Neural cell (in vitro differentiated cells): ENCODE measurements at regions not wholly inside any gene's neighbourhood (a gene's known extent, or its start where the extent isn't known, plus 50 kb on each side); places are given as distances from the start of the nearest gene placed in this dataset.

Experiments used
- H2AFZ ChIP-seq: fragments of 200-600, 300-800 bp; sonication (generic), shearing (Covaris generic); 2 replicates; pipeline ENCODE4 v1.6.0; 2014; ENCODE audit warnings: low read depth, mild to moderate bottlenecking, antibody characterized with exemption, low read length, moderate library complexity
- H3F3A ChIP-seq: fragments of 200-600 bp; shearing (Covaris generic); 2 replicates; pipeline ENCODE4 v1.6.1; 2016; ENCODE audit warnings: mild to moderate bottlenecking, moderate library complexity, mixed read lengths, antibody characterized with exemption, low read length; ENCODE audit not compliant: insufficient read depth, poor library complexity, severe bottlenecking
- H3K27ac ChIP-seq: fragments of 200-600, 300-800 bp; sonication (generic), shearing (Covaris generic); 2 replicates; pipeline ENCODE4 v1.5.1; 2014; ENCODE audit warnings: mild to moderate bottlenecking, low read length, moderate library complexity
- H3K27me3 ChIP-seq: fragments of 300-800, 200-600 bp; sonication (generic), shearing (Covaris generic); 2 replicates; pipeline ENCODE4 v1.6.0; 2014; ENCODE audit warnings: mild to moderate bottlenecking, low read depth, low read length, moderate library complexity; ENCODE audit not compliant: insufficient read depth
- H3K36me3 ChIP-seq: fragments of 300-800, 200-600 bp; sonication (generic), shearing (Covaris generic); 2 replicates; pipeline ENCODE4 v1.5.1; 2014; ENCODE audit warnings: mild to moderate bottlenecking, antibody characterized with exemption, low read length, moderate library complexity; ENCODE audit not compliant: insufficient read depth
- H3K4me2 ChIP-seq: fragments of 300-800, 200-600 bp; sonication (generic), shearing (Covaris generic); 2 replicates; pipeline ENCODE4 v1.6.0; 2014; ENCODE audit warnings: mild to moderate bottlenecking, low read length
- H3K4me3 ChIP-seq: fragments of 300-800, 200-600 bp; sonication (generic), shearing (Covaris generic); 2 replicates; pipeline ENCODE4 v1.5.1; 2014; ENCODE audit warnings: mild to moderate bottlenecking, low read length, moderate library complexity
- H3K79me2 ChIP-seq: fragments of 200-600 bp; shearing (Covaris generic); replicated peaks from 2 replicates; pipeline ENCODE4 v1.6.0; 2014; ENCODE audit warnings: mild to moderate bottlenecking, low read length, moderate library complexity; ENCODE audit not compliant: insufficient read depth
- H3K9ac ChIP-seq: fragments of 300-800, 200-600 bp; sonication (generic), shearing (Covaris generic); 2 replicates; pipeline ENCODE4 v1.6.1; 2016; ENCODE audit warnings: mild to moderate bottlenecking, low read length, mixed read lengths
- H3K9me2 ChIP-seq: fragments of 200-600 bp; shearing (Covaris generic); 2 replicates; pipeline ENCODE4 v1.6.1; 2016; ENCODE audit warnings: mild to moderate bottlenecking, low read length, mixed read lengths; ENCODE audit not compliant: insufficient read depth
- H3K9me3 ChIP-seq: fragments of 200-600, 300-800 bp; sonication (generic), shearing (Covaris generic); 2 replicates; pipeline ENCODE4 v1.6.1; 2016; ENCODE audit warnings: mild to moderate bottlenecking, mixed run types, low read length, moderate library complexity, mixed read lengths
- H4K20me1 ChIP-seq: fragments of 200-600 bp; shearing (Covaris generic); 2 replicates; pipeline ENCODE4 v1.6.1; 2016; ENCODE audit warnings: mild to moderate bottlenecking, mixed run types; ENCODE audit not compliant: insufficient read depth
- CTCF ChIP-seq: fragments of 450-650 bp; IDR thresholded peaks from 2 replicates; pipeline ENCODE4 v1.5.1; 2014; ENCODE audit warnings: antibody characterized with exemption, mild to moderate bottlenecking, moderate library complexity; ENCODE audit not compliant: poor library complexity, severe bottlenecking
- EP300 ChIP-seq: fragments of 450-650 bp; conservative IDR thresholded peaks from 2 replicates; pipeline ENCODE4 v1.6.1; 2014; ENCODE audit warnings: antibody characterized with exemption, mild to moderate bottlenecking, moderate library complexity; ENCODE audit not compliant: poor library complexity, severe bottlenecking
- EZH2 ChIP-seq: fragments of 200-600, 300-800 bp; shearing (Covaris generic), sonication (generic); IDR thresholded peaks from 2 replicates; pipeline ENCODE4 v1.6.1; 2014; ENCODE audit warnings: antibody characterized with exemption, low read length, borderline replicate concordance, mild to moderate bottlenecking; ENCODE audit not compliant: insufficient read depth, poor library complexity, severe bottlenecking
- MXI1 ChIP-seq: fragments of 450-650 bp; conservative IDR thresholded peaks from 2 replicates; pipeline ENCODE4 v1.6.1; 2014; ENCODE audit warnings: antibody characterized with exemption, mild to moderate bottlenecking; ENCODE audit not compliant: poor library complexity, severe bottlenecking
- POLR2AphosphoS5 ChIP-seq: IDR thresholded peaks from 2 replicates; pipeline ENCODE4 v1.6.1; 2012
- RAD21 ChIP-seq: fragments of 450-650 bp; conservative IDR thresholded peaks from 2 replicates; pipeline ENCODE4 v1.6.1; 2014; ENCODE audit warnings: antibody characterized with exemption, mild to moderate bottlenecking, moderate library complexity
- REST ChIP-seq: IDR thresholded peaks from 2 replicates; pipeline ENCODE4 v1.6.1; 2012; ENCODE audit warnings: borderline replicate concordance
- SMC3 ChIP-seq: fragments of 450-650 bp; conservative IDR thresholded peaks from 2 replicates; pipeline ENCODE4 v1.6.1; 2014; ENCODE audit warnings: antibody characterized with exemption, mild to moderate bottlenecking, moderate library complexity; ENCODE audit not compliant: poor library complexity
- TAF1 ChIP-seq: IDR thresholded peaks from 2 replicates; pipeline ENCODE4 v1.6.1; 2012; ENCODE audit warnings: low read depth

DNA sequence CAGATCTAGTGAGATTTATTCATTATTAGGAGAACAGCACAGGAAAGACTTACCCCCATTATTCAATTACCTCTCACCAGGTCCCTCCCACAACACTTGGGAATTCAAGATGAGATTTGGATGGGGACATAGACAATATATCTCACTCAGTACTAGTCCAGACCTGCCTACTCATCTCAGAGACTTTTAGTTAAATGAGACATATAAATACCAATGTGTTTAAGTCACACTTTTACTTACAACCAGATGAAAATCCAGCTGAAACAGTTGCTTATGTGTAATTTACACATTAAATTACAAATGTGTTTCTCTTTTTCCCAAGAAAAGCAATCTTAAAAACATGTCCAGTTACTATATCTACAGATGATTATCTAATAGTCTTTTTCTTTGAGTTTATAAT, 1145.6 kb downstream of the KCNT2 start:
- H3K4me2 ChIP-seq, result no peak overlapping the region
- H2AFZ ChIP-seq, result no peak overlapping the region
- no peaks in the 10 kb centered on the region for H3F3A ChIP-seq
- no peak overlapping the region for H3K9ac ChIP-seq
- no peaks in the 10 kb centered on the region for H4K20me1 ChIP-seq
- H3K9me3 ChIP-seq, result no peaks in the 10 kb centered on the region
- no peaks in the 10 kb centered on the region for H3K27me3 ChIP-seq
- H3K27ac ChIP-seq, result no peak overlapping the region
- TF ChIP-seq RAD21 (no peak), SMC3 (no peak), REST (no peak), EP300 (no peak)
- no peaks in the 10 kb centered on the region for H3K9me2 ChIP-seq
- no peak overlapping the region for H3K4me3 ChIP-seq
- H3K36me3 ChIP-seq, result no peaks in the 10 kb centered on the region
- no peaks in the 10 kb centered on the region for H3K79me2 ChIP-seq

- H3K9me2 ChIP-seq, result no peaks in the 10 kb centered on the region
- TF ChIP-seq REST, result no peak
- no peak for TF ChIP-seq CTCF
- TF ChIP-seq RAD21, result no peak
- no peak for TF ChIP-seq TAF1
- TF ChIP-seq SMC3, result no peak
- no peak for TF ChIP-seq EP300
- TF ChIP-seq POLR2AphosphoS5, result no peak
- TF ChIP-seq EZH2, result no peak
- TF ChIP-seq MXI1, result no peak
- no peaks in the 10 kb centered on the region for H3K79me2 ChIP-seq
- no peaks in the 10 kb centered on the region for H3K36me3 ChIP-seq
- H3K4me3 ChIP-seq, result no peak overlapping the region
- H3K9ac ChIP-seq, result no peak overlapping the region
- H3F3A ChIP-seq, result no peaks in the 10 kb centered on the region
- no peaks in the 10 kb centered on the region for H3K27me3 ChIP-seq
- H3K9me3 ChIP-seq, result no peaks in the 10 kb centered on the region
- H3K4me2 ChIP-seq, result no peak overlapping the region
- no peak overlapping the region for H3K27ac ChIP-seq
- no peaks in the 10 kb centered on the region for H4K20me1 ChIP-seq
- H2AFZ ChIP-seq, result no peak overlapping the region
Measured at GRCh38 chr1:195462152-195462551, 1146.1 kb downstream of the KCNT2 start.
